MM.1S (cell line): ENCODE measurements at regions not wholly inside any gene's neighbourhood (a gene's known extent, or its start where the extent isn't known, plus 50 kb on each side); places are given as distances from the start of the nearest gene placed in this dataset.

Experiments
- EZH2 ChIP-seq: fragments of 300-600 bp; sonication (generic); optimal IDR thresholded peaks from 2 replicates; pipeline ENCODE3; 2017; ENCODE audit warnings: low read depth, mild to moderate bottlenecking, antibody characterized with exemption, low read length, mixed read lengths
- TF ChIP-seq, protein P1 (sequence below): fragments of 300-600 bp; sonication (generic); IDR thresholded peaks from 2 replicates; pipeline ENCODE4 v1.5.1; 2016; ENCODE audit warnings: antibody characterized with exemption, low read length, mixed read lengths

- TF ChIP-seq, protein P1, sequence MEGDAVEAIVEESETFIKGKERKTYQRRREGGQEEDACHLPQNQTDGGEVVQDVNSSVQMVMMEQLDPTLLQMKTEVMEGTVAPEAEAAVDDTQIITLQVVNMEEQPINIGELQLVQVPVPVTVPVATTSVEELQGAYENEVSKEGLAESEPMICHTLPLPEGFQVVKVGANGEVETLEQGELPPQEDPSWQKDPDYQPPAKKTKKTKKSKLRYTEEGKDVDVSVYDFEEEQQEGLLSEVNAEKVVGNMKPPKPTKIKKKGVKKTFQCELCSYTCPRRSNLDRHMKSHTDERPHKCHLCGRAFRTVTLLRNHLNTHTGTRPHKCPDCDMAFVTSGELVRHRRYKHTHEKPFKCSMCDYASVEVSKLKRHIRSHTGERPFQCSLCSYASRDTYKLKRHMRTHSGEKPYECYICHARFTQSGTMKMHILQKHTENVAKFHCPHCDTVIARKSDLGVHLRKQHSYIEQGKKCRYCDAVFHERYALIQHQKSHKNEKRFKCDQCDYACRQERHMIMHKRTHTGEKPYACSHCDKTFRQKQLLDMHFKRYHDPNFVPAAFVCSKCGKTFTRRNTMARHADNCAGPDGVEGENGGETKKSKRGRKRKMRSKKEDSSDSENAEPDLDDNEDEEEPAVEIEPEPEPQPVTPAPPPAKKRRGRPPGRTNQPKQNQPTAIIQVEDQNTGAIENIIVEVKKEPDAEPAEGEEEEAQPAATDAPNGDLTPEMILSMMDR: no peak
- no peak for TF ChIP-seq EZH2
These were observed 63.7 kb upstream of the TPM4 start for GRCh38 chr19:16012552-16012951.
